ENCODE measurements at regions not wholly inside any gene's neighbourhood (a gene's known extent, or its start where the extent isn't known, plus 50 kb on each side); places are given as distances from the start of the nearest gene placed in this dataset.

DNA sequence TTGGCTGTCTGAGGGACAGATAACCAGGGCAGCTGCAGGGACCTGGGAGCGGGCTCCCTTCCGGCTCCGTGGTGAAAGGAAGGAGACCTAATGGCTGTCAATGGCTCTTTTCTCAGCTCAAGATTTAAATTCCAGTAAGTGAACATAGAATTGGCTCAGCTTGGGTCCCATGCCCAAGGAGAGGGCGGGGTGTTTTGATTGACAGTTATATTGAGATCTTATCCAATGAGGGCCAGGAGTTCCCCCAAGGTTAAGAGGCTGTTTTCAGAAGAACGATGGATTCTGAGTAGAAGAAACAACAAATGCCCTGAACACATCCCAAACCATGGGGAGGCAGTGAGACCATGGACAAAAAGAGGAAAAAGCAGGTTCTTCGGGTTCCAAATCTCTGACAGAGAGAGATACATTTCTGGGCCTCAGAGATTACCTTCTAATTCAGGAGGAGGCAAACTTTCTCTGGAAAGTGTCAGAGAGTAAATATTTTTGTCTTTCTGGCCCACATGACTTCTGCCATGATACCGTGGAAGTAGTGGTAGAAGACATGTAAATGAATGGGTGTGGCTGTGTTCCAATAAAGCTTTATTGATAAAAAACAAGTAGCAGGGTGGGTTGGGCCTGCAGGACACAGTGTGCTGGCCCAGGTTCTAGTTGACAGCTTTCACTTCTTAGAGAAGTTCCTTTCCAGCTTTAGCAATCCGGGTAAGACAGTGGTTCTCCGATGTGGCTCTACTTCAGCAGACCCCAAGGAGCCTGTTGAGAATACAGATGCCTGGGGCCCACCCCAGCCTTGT, 219.6 kb downstream of the RPS24 start:
- Mint-ChIP-seq H3K9me3 (no peaks in the 10 kb centered on the region), H3K4me1 (peaks cover 4 to 23% (median 22%) of the 10 kb centered on the region in 3 donors), H3K27me3 (peaks cover 6 to 19% (median 6%) of the 10 kb centered on the region in 3 donors), H3K4me3 (no peak overlapping the region), H3K27ac (no peak overlapping the region), H3K36me3 (no peaks in the 10 kb centered on the region)
- DNase-seq: no peak
- no peak for ATAC-seq (ENCODE audit: low read depth in 2 of 2)

DNA sequence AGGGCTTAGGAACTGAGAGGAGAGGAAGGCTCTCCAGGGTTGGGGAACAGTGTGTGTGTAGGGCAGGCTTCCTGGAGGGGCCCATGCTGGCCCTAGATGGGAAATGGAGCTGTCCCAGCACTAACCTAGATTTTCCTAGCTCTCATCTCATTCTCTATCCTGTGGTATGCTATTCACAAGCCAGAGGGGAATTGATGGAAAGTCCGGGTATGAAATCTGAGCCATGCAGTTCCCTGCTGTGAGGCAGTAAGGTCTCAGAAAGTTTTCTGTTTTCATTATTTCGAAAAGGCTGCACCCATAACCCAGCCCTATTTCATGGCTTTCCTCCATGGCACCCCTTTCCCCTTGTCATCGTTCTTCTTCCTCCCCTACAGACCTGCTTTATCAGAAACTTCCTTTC, 220.3 kb downstream of the RPS24 start:
- H3K27me3 Mint-ChIP-seq: peaks cover 5 to 15% (median 9%) of the 10 kb centered on the region in 3 donors
- H3K4me1 Mint-ChIP-seq: peaks cover under 1 to 21% (median 18%) of the 10 kb centered on the region in 3 donors
- no peak for DNase-seq
- no peak for ATAC-seq (ENCODE audit: low read depth in 2 of 2)
- no peak overlapping the region for H3K27ac Mint-ChIP-seq
- no peaks in the 10 kb centered on the region for H3K36me3 Mint-ChIP-seq
- H3K4me3 Mint-ChIP-seq: no peak overlapping the region
- no peaks in the 10 kb centered on the region for H3K9me3 Mint-ChIP-seq

DNA sequence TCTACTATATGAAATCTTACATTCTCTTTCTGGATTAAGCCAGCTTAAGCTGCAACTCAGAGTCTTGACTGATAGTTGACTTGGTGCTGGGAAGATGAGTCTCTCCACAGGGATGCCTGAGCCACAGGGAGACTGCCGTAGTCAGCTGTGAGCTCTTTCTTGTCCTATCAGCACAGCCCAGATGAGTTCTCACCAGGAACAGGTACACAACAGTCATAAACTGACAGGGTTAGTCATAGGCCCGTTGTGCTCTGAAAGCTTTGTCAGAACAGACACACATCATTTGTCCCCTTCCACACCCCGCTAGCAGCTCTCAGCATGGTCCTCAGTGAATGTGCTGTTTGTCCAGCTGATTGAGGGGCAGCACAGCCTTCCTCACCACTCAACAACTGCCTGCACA, 221.6 kb downstream of the RPS24 start:
- H3K4me1 Mint-ChIP-seq: peaks cover 0 to 11% (median 11%) of the 10 kb centered on the region in 3 donors
- H3K4me3 Mint-ChIP-seq: no peak overlapping the region
- no peak overlapping the region for H3K27ac Mint-ChIP-seq
- H3K27me3 Mint-ChIP-seq: peaks cover 4 to 9% (median 7%) of the 10 kb centered on the region in 3 donors
- H3K9me3 Mint-ChIP-seq: peaks cover 0 to 2% (median 0%) of the 10 kb centered on the region in 7 donors
- no peak for ATAC-seq (ENCODE audit: low read depth in 2 of 2)
- no peak for DNase-seq
- no peaks in the 10 kb centered on the region for H3K36me3 Mint-ChIP-seq

DNA sequence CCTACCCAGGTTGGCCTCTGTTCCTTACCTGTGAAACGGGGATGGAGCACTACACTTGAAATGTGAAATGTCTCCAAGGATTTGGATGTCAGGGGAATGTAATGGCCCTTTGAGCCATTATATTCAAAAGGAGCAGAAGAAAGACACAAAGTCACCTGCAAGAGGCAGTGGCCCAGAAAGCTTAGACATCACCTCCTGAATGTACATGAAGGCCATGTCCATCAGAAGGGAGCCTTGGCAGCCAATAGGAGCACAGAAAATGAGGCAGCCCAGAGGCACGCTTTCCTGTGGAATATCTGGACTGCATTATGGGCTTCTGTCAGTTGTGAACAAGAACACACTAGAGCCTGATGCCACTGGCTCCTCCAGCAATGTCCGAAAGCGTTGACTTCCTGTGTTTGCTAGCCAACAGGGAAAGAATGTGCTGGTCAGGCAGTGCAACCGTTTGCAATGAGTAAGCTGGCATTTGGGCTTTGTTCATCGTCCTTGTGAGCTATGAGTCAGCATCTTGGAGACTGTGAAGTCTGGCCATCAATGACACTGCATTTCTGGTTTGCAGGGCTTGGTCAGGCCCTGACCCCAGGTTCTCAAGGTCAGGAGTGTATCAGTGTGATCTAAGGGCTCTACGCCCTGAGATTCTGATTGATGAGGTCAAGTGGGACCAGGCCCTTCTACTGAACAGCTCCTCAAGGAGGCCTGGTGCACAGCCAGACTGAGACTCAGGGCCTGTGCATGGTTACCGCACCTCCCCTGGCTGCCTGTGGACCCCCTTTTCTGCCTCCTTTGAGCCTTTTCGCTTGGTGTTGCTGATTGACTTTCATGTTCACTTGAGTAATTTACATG, 222.4 kb downstream of the RPS24 start:
- ATAC-seq (ENCODE audit: low read depth in 2 of 2) (no peak), DNase-seq (no peak)
- H3K27me3 Mint-ChIP-seq: peaks cover 4 to 9% (median 7%) of the 10 kb centered on the region in 3 donors
- no peak overlapping the region for H3K4me3 Mint-ChIP-seq
- peaks cover 0 to 2% (median 0%) of the 10 kb centered on the region in 7 donors for H3K9me3 Mint-ChIP-seq
- H3K27ac Mint-ChIP-seq: no peak overlapping the region
- peaks cover 0 to 3% (median 3%) of the 10 kb centered on the region in 3 donors for H3K4me1 Mint-ChIP-seq
- H3K36me3 Mint-ChIP-seq: no peaks in the 10 kb centered on the region

DNA sequence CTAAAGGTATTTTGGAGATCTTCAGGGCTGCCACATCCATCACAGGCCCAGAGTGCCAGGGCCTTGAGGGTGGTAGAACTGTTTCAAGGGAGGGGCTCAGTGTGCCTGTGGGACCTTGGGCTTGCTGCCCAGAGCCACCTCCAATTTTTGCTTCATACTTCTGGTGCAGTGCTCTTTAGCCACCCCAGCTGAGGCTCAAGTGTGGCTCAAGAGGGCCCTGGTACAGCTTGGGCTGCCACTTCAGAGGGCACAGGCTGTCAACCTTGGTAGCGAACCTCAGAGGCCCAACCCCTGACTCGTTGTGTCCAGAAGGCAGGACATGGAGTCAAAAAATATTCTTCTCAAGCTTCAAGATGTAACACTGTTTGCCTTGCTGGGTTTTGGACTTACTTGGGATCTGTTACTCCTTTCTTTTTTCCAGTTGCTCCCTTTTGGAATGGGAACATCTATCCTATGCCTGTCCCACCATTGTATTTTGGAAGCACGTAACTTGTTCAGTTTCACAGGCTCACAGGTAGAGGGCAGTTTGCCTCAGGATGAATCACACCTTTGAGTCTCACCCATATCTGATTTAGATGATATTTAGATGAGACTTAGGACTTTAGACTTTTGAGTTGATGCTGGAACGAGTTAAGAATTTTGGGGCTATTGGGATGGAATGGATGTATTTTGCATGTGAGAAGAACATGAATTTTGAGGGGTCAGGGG, 224.8 kb downstream of the RPS24 start:
- Mint-ChIP-seq H3K27ac (peak overlapping the region in 1 of 6 donors; percentile 21), H3K9me3 (peaks cover 0 to 2% (median 0%) of the 10 kb centered on the region in 7 donors), H3K27me3 (peaks cover 0 to 9% (median 4%) of the 10 kb centered on the region in 3 donors), H3K4me1 (no peaks in the 10 kb centered on the region), H3K4me3 (no peak overlapping the region), H3K36me3 (no peaks in the 10 kb centered on the region)
- ATAC-seq (ENCODE audit: low read depth in 2 of 2) (no peak), DNase-seq (no peak)

DNA sequence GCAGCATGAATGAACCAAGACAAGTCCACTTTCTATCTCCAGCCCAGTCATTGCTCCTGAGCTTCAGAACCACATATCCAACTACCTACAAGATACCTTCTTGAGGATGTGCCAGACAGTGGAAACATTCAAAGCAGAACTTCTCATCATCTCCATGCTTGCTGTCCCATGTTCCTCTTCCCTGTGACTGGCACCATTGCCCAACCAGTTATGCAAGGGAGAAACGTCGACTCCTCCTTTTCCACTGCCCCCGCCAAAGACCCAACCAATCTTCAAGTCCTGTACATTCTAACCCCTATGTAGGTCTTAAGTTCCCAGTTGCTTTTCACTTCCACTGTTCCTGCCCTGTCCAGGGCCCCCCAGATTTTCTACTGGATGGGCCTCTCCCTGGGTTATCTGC, 225.7 kb downstream of the RPS24 start:
- Mint-ChIP-seq H3K36me3 (no peaks in the 10 kb centered on the region), H3K9me3 (peaks cover 0 to 2% (median 0%) of the 10 kb centered on the region in 7 donors), H3K4me1 (no peaks in the 10 kb centered on the region), H3K27ac (peak overlapping the region in 2 of 6 donors; percentile 47 to 76), H3K4me3 (no peak overlapping the region), H3K27me3 (peaks cover 0 to 9% (median 4%) of the 10 kb centered on the region in 3 donors)
- DNase-seq (no peak), ATAC-seq (ENCODE audit: low read depth in 2 of 2) (no peak)

DNA sequence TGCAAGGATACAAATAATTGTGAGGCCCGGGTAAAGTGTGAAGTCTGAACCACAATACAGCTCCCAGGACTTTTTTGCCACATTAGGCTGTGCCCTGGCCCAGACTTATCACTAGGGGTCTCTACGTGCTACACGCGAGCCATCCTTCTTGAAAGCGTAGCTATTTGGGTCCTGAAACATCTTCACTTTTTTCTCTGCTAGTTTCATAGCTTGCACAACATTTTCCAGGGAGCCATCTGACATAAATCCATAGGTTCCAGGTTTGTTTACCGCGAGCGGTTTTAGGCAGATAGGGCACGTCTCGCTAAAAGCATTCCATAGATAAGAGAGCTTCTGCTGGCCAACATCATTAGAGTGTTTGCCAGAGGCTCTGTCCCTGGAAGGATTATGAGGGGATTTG, 226.5 kb downstream of the RPS24 start:
- no peak overlapping the region for H3K4me3 Mint-ChIP-seq
- no peaks in the 10 kb centered on the region for H3K4me1 Mint-ChIP-seq
- H3K27ac Mint-ChIP-seq: no peak overlapping the region
- no peak for DNase-seq
- peaks cover 0 to 9% (median 4%) of the 10 kb centered on the region in 3 donors for H3K27me3 Mint-ChIP-seq
- peaks cover 0 to 2% (median 0%) of the 10 kb centered on the region in 7 donors for H3K9me3 Mint-ChIP-seq
- no peaks in the 10 kb centered on the region for H3K36me3 Mint-ChIP-seq
- ATAC-seq (ENCODE audit: low read depth in 2 of 2): no peak

DNA sequence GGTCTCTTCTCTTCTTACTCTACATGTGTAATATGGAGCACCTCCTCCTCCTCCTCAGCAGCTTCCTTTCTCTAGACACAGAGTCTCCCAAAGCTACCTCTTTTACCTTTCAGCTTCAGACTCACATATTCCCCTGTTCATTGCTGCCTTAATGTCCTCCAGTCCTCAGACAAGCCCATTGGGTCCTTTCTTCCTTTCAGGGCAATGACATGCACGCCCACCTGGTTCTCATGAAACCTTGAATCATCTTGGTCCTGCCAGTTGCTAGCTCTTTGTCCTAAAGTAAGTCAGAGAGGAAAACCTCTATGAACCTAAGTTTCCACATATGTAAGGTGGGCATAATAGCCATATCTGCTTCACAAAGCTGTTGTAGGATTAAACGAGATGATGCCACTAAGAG, 227.0 kb downstream of the RPS24 start:
- H3K27ac Mint-ChIP-seq: peak overlapping the region in 1 of 6 donors; percentile 24
- H3K4me3 Mint-ChIP-seq: peak overlapping the region in 1 of 8 donors; percentile 40
- no peaks in the 10 kb centered on the region for H3K36me3 Mint-ChIP-seq
- peaks cover 4 to 9% (median 4%) of the 10 kb centered on the region in 3 donors for H3K27me3 Mint-ChIP-seq
- DNase-seq: no peak
- H3K9me3 Mint-ChIP-seq: peaks cover 0 to 2% (median 0%) of the 10 kb centered on the region in 7 donors
- ATAC-seq (ENCODE audit: low read depth in 2 of 2): no peak
- H3K4me1 Mint-ChIP-seq: no peaks in the 10 kb centered on the region

DNA sequence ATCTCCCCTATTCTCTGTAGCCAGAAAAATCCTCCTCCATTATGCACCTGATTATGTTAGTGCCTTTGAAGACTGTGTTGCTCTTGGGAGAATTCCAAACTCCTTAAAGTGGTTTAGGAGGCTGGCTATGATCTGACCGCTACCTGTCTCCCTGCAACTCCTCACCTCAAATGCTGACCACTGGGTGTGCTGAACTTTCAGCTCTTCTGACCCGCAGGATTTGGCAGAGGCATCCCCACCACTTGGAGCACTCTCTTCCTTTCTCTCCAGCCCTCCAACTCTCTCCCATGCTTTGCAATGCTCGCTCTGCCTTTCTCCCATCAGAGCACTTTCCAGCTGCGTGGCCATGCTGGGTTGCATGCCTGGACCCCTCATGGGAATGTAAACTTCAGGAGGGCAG, 227.6 kb downstream of the RPS24 start:
- Mint-ChIP-seq H3K27me3 (peaks cover 4 to 10% (median 9%) of the 10 kb centered on the region in 3 donors), H3K36me3 (no peaks in the 10 kb centered on the region), H3K9me3 (peaks cover 0 to 2% (median 0%) of the 10 kb centered on the region in 7 donors), H3K4me1 (no peaks in the 10 kb centered on the region), H3K4me3 (no peak overlapping the region), H3K27ac (peak overlapping the region in 1 of 6 donors; percentile 28)
- ATAC-seq (ENCODE audit: low read depth in 2 of 2) (no peak), DNase-seq (no peak)

DNA sequence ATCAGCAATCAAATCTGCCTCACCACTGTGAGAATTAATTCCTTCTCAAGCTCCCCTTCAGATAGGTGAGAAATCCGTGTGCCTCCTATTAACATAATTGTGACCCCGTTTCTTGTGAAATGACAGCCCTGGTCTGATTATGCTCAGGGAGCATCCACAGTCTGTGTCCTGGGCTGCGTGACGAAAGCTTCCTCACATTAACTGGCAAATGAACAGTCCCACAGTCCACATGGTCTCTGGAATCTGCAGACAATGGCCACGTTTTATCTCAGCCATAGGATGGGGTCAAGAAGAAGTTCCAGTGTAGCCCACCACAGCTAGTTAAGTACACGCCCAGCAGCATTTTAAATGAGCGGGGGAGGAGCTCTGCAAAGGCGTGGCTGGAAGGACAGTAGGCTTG, 229.2 kb downstream of the RPS24 start:
- no peak overlapping the region for H3K27ac Mint-ChIP-seq

DNA sequence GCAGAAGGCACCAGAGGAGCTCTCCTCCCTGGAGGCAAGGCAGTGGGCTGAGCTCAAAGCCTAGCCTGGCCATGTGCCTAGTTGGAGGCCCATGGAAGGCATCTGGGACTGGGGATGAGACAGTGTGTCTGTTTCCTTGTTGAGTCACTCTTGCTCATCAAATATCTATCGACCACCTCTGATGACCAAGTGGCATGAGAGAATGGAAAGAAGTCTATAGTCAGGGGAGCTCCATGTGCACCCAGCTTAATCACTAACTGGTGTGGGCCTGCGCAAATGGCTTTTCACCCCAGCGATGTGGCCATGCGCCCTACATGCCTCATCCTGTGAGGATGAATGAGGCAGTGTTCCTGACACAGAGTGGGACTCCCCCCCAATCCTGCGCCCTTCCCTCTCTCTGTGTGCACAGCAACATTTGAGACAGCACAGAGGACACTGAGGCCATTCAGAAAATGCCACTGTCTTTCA, 229.9 kb downstream of the RPS24 start:
- H3K36me3 Mint-ChIP-seq: no peaks in the 10 kb centered on the region
- no peaks in the 10 kb centered on the region for H3K4me1 Mint-ChIP-seq
- DNase-seq (no peak), ATAC-seq (ENCODE audit: low read depth in 2 of 2) (no peak)
- peaks cover 0 to 2% (median under 1%) of the 10 kb centered on the region in 7 donors for H3K9me3 Mint-ChIP-seq
- H3K27ac Mint-ChIP-seq: no peak overlapping the region
- H3K4me3 Mint-ChIP-seq: no peak overlapping the region
- peaks cover 4 to 10% (median 4%) of the 10 kb centered on the region in 3 donors for H3K27me3 Mint-ChIP-seq

More for the DNA sequence above, 229.2 kb downstream of the RPS24 start:
- no peaks in the 10 kb centered on the region for H3K4me1 Mint-ChIP-seq
- DNase-seq (no peak), ATAC-seq (ENCODE audit: low read depth in 2 of 2) (no peak)
- no peak overlapping the region for H3K4me3 Mint-ChIP-seq
- peaks cover 4 to 10% (median 4%) of the 10 kb centered on the region in 3 donors for H3K27me3 Mint-ChIP-seq
- H3K9me3 Mint-ChIP-seq: peaks cover 0 to 2% (median 0%) of the 10 kb centered on the region in 7 donors
- H3K36me3 Mint-ChIP-seq: no peaks in the 10 kb centered on the region

DNA sequence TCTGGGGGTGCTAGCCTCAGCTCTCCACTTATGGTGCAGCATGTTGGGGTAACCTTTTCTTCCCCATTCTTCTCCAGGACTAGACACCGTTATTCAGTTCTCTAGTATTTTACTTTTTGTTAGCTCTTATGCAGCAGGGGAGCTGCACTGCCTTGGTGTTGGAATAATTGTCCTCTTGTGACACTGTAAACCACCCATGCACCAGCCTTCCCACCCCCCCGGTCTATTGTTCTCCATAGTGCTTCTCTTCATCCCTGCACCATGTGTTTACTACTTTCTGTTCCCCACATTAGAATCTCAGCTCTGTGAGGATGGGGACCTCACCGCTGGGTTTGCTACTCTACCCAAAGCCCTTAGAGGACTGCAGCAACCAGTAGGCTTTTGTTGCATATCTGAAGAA, 230.7 kb downstream of the RPS24 start:
- no peaks in the 10 kb centered on the region for H3K36me3 Mint-ChIP-seq
- ATAC-seq (ENCODE audit: low read depth in 2 of 2): no peak
- H3K4me1 Mint-ChIP-seq: no peaks in the 10 kb centered on the region
- DNase-seq: no peak
- peaks cover 0 to 3% (median 2%) of the 10 kb centered on the region in 7 donors for H3K9me3 Mint-ChIP-seq
- no peak overlapping the region for H3K27ac Mint-ChIP-seq
- peak overlapping the region in 1 of 8 donors; percentile 9 for H3K4me3 Mint-ChIP-seq
- peaks cover 0 to 17% (median 4%) of the 10 kb centered on the region in 3 donors for H3K27me3 Mint-ChIP-seq

All from naive B cell (primary cell).